GM15510 (cell line): ENCODE measurements at regions not wholly inside any gene's neighbourhood (a gene's known extent, or its start where the extent isn't known, plus 50 kb on each side); places are given as distances from the start of the nearest gene placed in this dataset.

Experiments used
- POLR2A ChIP-seq: IDR thresholded peaks from 3 replicates; pipeline ENCODE4 v1.6.1; 2011; ENCODE audit warnings: borderline replicate concordance; ENCODE audit not compliant: insufficient read length; ENCODE audit errors: extremely low read depth

DNA sequence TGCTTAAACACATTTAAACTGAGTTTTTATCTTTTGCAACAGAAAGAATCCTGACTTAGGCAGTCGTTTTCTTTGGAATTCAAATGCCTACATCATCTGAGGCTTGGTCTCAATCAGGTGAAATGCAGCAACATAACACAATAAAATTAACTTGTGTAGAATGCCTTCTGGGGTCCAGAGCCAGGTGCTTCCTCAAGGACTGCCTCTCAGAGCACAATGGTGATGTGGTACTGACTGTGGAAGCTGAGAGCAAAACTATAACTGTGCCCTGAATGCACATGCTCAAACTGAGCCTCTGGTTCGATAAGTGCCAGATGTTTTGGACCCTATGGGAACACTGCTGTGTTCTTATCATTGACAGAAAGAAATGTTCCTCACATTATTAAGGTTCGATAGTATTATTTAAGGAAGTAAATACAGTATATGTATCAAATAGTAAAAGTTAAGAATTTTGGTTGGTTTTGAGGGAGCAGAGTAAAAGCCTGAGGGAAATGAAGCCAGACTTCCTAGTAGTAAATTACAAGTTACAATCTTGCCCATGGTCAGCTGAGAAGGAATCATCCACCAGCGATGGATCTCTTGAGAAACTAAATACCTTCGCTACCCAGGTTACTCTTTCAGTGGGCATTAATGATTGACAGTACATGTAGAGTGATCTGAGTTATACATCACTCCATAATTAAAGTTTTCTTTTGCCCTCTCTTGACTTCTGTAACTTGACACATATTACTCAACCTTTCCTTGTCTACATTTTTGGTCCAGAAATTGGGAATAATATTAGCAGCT lies 122.9 kb upstream of the ATP2B1 start:
- no peak for TF ChIP-seq POLR2A

DNA sequence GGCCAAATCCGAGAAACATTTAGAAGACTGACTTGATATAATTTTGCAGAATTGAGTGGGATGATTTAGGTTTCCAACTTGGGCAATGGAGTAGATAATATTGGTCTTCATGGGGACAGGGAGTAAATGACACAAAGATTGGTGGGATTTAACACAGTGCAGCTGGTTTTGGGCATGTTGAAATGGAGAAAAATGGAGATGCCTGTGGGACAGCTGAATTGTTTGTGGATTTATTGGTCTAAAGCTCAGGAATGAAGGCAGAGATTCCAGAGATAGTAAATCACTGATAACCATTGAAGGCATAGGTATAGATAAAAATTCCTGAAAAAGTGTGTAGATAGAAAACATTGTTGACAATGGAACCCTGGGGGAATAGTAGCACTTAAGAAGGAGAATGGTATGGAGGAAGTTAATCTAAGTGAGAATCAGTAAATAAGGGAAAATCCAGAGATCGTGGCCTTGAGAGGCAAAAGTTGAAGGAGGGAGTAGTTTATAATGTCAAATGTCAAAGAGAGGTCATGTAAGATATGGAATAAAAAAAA lies 120.9 kb upstream of the ATP2B1 start:
- TF ChIP-seq POLR2A = no peak

DNA sequence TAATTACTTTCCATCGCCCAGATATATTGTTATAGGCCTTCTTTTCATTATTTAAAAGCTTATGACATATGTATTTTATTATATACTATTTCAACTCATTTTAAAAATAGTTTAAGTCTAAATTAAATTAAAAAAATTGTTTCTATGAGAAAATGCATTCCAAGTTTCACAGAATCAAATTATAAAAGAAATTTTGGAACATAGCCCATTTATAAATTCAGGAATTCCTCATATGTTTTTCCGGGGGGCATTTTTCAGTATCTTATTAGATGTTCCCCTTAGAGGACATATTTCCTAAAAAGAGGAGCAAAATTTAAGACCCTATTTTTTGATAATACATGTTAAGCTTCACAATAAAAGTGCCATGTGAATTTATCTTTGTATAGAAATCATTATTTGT lies 119.9 kb upstream of the ATP2B1 start:
- no peak for TF ChIP-seq POLR2A

DNA sequence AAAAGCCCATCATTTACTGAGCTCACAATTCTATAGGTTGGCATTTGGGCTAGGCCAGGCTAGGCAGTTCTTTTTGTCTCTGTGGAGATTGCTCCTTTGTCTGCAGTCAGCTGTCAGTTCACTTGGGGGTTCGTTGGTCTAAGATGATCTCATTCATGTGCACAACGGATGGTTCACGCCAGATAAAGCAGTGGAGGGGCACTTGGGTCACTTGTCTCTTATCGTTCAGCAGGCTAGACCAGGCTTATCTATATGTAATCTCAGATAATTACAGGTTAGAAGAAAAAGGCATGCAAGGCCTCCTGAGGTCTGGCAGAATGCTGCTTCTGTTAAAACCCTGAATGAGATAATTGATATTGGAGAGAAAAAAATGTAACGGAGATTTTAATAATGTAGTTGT lies 119.0 kb upstream of the ATP2B1 start:
- no peak for TF ChIP-seq POLR2A

DNA sequence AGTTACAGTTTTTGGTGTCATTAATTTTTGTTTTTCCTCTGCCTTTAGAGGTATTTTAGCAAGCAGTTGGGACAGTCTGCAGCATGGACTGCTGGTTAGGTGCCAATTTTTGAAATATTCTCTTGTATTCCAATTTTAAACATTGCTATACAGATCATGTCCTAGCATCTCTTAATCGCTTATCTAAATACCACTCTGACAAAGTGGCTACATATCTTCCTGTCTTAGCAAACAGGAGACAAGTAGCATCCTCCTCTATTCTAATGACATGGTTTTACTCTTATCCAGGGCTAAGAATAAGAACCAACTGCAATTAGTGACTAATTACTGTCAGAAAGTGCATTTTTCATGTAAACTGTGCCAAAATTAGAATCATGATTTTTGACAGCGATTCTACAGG lies 117.8 kb upstream of the ATP2B1 start:
- no peak for TF ChIP-seq POLR2A

DNA sequence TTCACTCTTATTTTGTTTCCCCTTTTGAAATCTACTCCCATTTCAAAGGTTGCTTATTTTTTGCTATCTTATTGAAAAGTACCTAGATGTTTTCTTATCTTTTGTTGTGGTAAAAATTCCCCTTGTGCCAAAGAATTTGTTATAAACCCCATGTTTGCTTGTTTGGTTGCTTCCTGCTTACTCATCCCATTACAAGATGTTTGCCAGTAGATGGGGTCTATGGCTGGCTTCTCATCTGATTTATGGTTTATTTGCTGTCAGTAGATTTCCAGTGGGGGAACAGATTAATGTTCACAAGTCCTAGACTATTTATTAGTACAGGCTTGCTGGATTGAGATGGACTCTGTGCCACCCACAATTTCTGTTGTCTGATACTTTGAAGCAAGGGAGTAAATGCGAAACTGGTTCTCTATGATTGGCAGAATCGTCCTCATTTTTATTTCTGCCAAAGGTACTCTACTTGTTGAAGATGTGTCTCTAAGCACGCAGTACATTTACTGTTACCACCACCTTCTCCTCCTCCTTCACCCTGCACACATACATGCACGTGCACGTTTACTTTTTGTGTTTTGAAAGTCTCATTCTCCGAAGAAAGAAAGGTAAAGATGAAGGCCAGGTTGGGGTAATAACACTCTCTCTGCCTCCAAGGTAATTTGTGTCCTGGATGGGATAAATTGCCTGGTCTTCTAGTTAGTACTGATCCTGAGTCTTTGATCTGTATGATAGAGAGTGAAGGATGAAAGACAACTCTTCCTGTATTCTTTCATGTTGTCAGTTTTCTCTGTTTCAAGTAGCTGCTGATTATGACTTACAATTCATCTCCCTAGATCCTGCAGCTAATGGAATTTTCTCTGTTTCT lies 117.2 kb upstream of the ATP2B1 start:
- TF ChIP-seq POLR2A = no peak

DNA sequence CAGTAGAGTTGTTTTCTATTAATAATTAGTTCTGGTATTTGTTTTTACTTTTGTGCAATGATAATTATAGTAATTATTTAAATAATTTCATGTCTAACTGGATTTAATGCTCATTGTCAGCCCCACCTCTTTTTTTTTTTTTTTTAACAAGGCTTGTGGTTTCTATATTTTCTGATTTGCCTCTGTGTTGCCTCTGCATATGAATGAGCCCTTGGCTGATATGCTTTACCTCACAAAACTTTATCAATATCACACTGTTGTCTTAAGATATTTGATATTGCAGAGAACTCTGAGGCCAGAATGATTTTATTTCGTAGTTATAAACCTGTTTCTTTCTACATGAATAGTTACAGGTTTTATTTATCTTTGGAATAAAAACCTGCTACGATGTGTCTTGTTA lies 116.2 kb upstream of the ATP2B1 start:
- no peak for TF ChIP-seq POLR2A

DNA sequence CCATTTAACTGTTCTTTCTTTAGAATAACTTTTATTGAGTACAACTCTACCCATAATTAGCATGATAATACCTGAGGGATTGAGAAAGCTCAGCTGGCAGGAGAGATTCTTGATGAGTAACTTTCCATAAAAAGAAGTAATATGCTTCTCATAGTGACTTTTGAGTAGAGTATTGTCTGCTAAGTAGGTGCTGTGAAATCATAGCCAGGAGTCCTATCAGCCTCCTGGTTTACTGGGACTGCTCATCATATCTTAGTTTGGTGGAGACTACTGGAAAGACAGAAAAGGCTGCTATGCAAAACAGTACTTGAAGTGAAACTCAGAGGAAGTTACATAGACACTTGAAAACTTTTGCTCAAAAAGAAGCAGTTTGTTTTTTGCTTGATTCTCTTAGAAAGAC lies 113.3 kb upstream of the ATP2B1 start:
- no peak for TF ChIP-seq POLR2A

DNA sequence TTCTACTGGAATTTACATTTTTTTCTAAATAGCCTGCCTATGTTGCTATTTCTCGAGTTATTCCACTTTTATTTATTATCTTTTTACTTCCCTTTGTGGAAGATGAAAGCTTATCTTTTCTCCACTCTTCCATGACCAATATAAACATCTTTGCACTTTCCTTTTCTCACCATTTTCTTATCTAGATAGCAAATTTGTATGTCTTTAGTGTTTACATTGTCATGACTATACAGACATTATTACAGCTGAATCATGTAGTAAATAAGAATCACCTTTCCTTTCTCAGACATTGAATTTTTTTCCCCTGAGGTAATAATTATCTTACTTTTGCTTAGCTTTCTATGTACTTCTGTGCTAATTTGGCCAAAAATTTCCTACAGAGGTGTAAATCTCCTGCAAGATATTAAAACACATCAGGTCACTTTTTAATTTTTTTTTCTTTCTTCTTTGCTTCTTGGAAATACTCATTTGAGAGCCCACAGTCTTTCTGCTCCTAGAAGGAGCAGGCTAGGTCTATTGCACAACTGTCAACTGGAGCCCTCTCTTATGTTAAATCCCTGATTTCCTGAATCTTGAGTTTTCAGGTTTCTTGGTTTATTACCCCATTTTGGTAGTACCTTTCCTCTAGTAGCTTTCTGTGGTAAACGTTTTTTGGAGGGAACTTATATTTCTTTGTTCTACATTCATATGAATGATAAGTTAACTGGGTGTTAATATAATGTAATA lies 109.0 kb upstream of the ATP2B1 start:
- TF ChIP-seq POLR2A = no peak

DNA sequence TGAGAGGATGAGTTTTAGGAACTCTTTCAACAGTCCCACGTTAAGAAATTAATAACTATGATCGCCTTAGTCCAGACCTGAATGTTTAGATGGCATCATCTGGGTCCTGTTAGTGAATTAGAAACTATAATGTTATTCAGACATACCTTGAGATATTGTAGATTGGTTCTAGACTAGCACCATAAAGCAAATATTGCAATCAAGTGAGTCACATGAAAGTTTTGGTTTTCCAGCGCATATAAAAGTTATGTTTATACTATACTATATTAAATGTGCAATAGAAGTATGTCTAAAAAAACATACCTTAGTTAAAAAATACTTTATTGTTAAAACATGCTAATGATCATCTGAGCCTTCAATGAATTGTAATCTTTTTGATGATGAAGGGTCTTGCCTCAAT lies 106.6 kb upstream of the ATP2B1 start:
- TF ChIP-seq POLR2A = no peak

DNA sequence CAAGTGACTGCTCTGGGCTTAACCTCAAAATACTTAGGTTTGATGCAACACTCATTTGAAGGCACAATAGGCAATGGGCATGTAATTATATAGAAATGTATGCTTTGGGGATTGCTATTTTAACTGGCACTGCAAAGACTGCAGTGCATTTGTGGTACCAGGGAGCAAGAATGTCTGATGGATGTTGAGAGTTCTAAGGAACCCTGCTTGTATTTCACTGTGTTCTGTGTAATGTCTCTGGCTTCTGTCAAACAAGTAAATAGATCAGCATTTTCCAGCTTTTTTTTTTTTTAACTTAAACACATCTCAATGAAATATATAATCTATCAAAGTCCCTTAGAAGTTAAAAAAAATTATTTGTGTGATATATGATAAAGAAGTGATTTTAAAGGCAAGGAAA lies 94.8 kb upstream of the ATP2B1 start:
- no peak for TF ChIP-seq POLR2A

DNA sequence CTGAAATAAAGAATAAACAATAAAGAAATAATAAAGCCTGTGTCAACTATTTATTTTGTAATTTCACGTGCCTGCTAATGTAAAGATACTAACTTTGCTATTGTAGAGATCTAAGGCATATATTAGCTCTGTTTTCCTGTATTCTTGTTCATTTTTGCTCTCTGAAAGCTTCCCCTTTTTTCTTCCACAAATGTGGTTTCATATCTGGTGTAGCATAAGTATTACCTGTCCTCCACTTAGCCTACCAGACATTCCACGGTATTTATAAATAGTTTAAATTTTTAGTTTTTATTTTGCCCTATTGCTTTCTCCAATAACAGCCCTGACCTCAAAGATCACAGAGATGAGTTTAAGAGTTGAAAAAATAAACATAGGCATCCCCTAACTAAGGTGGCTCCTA lies 92.6 kb upstream of the ATP2B1 start:
- TF ChIP-seq POLR2A = no peak

DNA sequence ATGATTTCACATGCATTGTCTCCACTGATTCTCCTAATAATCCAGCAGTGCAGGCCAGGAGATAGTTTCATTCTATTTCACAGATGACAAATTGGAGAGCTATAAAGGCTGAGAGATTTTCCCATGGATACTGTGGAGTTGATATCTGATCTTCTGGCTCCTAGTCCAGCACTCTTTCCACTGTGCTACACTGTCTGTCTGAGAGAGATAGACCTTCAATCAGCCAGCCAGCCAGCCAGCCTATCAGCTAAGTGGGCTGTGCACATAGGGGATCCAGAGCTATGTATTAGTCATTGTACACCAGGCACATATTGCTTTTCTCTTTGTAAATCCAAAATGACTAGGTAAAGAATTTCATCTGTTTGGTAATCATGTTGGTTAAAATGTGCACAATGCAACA lies 91.8 kb upstream of the ATP2B1 start:
- no peak for TF ChIP-seq POLR2A

DNA sequence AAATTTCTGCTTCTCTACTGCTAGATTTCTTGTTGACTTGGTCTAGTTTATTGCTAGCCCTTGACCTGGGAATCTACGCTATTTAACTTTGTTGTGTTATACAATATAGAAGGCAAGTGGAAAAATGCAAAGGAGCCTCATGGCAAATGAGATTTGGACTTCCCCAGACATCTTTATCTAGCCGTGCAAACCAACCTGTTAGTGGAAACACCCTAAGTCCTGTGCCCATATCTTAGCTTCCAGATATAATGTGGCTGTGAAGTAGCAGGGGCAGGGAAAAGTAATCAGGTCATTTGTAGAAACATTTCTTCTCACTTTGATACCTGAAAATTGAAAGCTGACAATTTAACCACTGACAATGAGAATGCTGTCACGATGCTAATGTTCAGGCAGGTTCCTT lies 90.7 kb upstream of the ATP2B1 start:
- no peak for TF ChIP-seq POLR2A

DNA sequence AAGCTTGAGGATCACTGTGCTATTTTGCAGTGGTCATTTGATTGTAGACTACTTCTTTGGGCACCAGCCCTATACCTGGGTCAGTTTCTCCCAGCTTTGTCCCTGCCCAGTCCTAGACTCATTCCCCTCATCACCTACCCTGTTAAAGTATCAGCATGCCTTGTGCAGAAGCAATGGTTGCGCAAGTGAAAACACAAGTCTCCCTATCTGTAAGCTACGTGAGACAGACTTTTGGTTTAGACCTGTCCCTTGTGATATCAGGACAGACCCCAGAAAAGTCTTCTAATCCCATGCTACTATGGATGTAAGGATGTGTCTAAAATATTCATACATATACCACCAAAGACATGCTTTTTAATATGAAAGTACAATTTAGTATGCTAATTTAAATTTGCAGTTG lies 88.8 kb upstream of the ATP2B1 start:
- TF ChIP-seq POLR2A = no peak
